Hindlimb muscle (tissue), 1 donor: ENCODE measurements at regions not wholly inside any gene's neighbourhood (a gene's known extent, or its start where the extent isn't known, plus 50 kb on each side); places are given as distances from the start of the nearest gene placed in this dataset.

Experiments
- DNase-seq: peaks from one replicate; pipeline ENCODE4 v3.0.0-alpha.2; 2013

DNA sequence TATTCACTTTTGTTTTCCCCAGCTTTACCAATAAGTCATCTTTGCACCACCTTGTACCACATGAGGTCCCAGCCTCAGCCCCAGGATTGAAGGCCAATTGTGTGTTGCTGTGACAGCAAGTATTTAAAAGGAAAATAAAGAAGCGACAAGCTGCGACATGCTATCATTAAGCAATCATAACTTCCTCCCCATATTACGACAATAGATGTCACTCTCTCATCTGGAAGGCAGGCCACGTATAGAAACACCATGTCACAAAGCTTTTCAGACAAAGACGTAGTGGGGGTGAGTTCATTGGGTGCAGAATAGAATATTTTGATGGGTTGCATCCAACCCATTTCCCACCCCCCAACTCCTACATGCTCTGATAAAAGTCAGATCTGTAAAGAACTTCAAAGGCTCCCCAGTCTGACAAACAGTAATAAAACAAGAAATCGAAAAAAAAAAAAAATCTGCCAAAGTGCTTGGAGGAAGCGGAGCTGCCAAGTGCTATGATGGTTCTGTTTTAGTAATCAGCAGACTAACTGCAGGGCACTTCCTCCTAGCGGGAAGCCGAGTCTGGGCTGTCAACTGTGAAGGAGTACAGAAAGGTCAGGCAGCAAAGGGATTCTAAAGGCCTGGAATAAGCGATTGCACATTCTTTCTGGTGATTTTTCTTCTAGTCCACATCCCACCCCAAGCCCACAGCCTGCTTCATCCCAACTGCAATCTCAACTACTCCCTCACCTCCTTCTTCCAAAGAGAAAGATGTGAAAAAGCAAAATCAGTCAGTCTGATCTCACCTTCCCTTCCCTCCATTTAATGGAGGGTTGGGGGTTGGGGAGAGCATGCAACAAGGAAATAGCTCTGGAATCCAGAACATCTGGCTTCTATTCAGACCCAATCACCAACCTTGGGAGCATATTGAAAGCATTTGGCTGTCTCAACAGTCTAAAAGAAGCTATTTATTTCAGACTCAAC lies 131.4 kb upstream of the UBASH3B start:
- peak; percentile 69 for DNase-seq

DNA sequence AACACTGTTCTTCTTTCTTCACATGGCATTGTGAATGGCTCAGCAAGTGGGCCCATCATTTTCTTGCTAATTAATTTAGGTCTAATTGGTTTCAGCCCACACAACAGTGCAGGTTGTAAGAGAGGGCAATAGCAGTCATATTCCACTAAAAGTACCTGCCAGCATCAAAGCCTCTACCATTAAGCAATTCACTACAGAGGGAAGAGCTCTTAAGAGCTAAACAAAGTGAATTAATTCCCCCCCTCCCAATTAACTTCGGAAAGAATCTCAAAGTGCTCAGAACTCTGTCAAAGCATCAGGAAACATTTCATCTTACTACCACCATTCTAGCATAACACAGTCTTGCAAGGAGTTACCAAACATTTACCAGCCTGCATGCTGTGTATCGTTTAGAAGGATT lies 133.9 kb upstream of the UBASH3B start:
- DNase-seq, result no peak

DNA sequence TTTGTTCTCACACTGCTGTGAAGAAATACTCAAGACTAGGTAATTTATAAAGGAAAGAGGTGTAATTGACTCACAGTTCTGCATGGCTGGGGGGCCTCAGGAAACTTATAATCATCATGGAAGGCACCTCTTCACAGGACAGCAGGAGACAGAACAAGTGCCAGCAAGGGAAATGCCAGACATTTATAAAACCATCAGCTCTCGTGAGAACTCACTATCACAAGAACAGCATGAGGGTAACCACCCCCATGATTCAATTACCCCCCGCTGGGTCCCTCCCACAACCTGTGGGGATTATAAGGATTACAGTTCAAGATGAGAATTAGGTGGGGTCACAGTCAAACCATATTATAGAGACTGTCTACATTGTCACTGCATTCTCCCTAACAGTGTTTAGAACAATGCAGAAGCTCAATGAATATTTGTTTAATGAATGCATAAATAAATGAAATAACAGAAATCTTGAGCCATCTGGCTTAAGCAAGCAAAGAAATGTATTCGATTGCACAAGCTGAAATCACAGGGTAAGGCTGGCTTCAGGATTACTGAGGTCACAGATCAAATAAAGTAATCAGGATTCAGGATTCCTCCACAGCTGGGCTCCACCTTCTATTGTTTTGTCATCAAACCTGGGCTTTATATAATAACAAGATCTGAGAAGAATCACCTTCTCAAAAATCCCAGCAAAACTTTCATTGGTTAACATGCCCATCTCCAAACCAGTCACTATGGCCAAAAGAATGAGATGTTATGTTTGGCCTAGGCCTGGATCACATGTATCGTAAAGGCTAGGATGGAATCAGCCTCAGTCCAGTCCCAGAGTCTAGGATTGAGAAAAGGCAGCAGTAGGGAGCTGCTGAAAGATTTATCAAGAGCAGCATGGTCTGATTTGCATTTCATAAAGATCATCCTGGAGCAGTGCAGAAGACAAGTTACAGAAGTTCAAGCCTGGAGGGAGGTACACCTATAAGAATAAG lies 137.8 kb upstream of the UBASH3B start:
- no peak for DNase-seq

DNA sequence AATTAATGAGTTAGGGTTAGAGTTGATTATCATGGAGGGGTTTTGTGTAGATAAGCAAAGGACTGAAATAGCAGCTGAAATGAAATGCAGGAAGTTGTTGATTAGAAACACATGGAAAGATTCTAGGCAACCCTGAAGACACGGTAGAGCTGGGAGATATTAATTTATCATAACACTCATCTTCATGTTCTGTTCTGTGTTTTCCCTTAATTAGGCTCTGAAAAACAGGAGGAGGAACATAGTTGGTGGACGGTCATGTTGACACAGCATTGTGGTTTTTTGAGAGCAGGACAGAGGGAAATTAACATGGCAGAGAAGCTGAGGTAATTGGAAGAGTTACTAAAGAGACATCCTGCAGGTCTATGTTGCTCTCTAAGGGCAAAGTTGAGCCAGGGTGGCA lies 138.8 kb upstream of the UBASH3B start:
- no peak for DNase-seq

DNA sequence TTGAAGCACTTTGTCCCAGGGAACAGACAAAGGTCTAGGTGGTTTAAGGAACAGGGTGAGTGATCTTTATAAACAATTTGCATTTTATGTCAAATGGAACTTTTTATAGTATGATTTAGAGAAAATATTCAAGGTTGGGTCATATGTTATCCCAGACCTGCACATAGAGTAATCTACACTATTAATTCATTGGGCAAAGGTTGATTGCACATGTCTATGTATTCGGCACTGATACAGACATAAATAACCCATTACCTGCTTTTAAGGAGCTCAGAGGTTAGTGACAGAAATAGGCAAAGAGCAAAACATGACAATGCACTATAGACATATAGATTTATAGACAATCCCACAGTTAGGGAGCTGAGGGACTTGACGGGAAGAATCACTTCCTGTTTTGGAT lies 141.5 kb upstream of the UBASH3B start:
- no peak for DNase-seq

DNA sequence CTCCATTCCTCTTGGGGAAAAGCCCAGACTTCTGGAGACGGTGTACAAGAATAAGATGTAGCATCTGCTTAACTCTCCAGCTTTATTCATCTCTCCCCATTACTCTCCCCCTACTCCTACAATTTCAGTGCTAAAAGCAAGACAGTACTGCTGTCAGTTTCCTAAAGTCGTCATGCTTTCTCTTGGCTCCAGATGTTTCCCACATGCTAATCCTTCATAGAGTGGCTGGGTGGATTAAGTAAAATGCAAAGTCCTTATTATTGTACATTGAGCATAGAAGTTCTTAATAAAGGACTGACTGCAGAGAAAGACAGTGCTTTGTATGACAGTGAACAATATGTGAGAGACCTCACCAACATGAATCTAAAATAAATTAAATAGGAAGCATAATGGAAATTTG lies 142.2 kb upstream of the UBASH3B start:
- DNase-seq, result no peak

DNA sequence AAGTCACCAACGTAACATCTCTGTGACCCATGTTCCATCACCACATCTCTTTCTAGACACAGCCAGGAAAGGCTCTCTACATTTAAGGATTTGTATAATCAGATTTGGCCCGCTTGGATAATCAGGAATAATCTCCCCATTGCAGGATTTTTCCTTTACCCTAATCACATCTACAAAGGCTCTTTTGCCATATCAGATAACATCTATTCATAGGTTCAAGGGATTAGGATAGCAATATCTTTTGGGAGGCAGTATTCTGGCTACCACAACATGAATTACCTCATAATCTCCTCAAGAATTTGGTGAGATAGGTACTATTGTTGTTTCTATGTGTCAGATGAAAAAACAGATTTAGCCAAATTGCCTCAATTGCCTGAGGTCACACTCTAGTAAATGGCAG lies 142.8 kb upstream of the UBASH3B start:
- DNase-seq, result no peak

DNA sequence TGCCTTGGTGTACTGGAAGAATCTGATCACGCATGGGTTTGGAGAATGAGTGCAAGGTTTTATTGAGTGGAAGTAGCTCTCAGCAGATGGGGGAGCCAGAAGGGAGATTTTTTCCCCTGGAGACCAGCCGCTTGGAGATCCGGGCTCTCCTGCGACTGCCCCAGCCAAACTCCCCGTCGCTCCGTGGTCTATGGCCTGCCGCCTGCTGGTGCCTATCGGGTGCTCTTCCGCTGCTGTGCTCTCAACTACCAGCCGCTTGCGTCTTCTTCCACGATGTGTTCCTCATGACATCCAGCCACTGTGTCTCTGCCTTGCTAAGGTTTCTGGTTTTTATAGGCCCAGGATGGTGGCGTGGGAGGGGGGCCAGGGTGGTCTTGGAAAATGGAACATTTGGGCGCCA lies 145.6 kb upstream of the UBASH3B start:
- no peak for DNase-seq

DNA sequence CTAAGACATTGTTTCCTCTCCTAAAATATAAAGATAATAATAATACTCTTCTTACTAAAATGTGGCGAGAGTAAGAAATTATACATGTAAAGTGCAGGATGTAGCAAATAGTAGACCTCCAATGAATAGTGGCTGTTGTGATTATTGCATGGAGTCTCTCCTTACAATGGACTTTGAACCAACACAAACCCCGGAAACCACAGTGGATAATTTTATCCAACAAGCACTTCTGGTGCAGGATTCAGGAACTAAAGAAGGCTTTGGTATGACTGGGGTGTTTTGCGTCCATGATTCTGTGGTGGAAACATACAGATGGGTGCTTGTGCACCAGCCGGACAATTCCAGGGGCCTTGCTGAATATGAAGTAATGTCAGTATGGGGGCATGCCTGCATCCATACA lies 146.4 kb upstream of the UBASH3B start:
- no peak for DNase-seq

DNA sequence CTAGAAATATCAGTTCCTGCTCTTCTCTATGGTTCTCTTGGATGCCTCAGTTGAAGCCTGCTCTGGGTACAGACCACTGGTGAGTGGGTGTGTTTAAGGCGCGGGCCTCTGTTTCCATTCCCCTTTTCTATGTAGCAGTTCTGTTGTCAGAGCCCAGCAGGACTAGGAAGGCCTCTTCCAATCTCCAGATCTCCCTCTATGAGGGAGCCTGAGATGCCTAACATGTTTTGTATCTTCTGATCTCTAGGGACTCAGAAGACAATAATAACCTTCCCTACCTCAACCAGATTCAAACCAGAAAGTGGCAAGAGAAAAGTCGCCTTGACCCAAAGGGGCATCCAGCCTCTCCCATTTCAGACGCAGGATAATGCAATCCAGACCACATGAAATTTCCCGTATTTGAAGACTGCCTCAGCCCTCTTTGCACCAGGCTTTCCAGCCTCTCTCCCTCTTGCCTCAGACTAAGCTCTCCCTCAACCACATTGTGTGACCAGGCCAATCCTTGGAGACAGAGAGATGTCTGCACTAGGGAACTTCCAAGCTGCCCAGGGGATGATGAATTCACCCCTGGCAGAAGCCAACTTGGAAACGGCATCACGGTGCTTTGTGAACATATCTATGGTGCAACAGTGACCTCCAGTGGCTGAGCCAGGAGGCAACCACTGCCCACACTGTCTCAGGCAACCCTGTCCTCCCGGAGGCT lies 150.1 kb upstream of the UBASH3B start:
- peak; percentile 85 for DNase-seq

DNA sequence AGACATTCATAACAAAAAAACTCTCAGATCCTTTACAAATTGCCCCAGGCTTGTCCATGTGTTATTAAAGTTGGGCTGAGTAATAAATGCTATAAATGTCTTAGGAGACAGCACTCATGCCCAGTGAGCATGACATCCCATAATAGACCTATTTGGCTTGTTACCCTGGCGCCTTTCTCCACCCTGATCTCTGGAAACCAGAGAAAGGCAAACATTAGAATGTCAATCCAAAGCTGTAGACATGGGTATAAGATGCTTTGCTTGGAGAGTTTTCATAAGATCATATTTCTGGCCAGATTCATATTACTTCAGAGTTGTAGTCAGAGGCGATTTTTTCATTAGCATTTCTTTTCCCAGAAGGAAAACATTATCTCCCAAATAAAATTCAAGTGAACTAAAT lies 161.3 kb upstream of the UBASH3B start:
- peak; percentile 9 for DNase-seq

DNA sequence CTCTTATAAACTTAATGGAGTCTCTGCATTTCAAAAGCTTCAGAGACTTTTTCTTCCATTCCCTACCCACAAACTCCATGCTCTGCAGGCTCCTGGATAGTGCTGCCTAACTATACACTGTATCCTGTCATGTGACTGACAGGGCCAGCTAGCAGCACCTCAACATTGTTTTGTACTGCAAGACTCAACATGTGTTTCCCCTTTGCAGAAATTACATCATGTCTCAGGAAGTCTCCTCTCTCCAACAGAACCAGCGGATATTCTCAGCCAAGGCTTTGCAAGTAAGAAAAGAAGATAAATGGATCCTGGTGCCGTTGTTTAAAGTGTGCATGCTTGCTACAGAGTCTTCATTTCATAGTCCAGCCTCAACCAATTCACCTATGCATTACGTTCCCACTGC lies 164.0 kb upstream of the UBASH3B start:
- DNase-seq, result peak; percentile 60

DNA sequence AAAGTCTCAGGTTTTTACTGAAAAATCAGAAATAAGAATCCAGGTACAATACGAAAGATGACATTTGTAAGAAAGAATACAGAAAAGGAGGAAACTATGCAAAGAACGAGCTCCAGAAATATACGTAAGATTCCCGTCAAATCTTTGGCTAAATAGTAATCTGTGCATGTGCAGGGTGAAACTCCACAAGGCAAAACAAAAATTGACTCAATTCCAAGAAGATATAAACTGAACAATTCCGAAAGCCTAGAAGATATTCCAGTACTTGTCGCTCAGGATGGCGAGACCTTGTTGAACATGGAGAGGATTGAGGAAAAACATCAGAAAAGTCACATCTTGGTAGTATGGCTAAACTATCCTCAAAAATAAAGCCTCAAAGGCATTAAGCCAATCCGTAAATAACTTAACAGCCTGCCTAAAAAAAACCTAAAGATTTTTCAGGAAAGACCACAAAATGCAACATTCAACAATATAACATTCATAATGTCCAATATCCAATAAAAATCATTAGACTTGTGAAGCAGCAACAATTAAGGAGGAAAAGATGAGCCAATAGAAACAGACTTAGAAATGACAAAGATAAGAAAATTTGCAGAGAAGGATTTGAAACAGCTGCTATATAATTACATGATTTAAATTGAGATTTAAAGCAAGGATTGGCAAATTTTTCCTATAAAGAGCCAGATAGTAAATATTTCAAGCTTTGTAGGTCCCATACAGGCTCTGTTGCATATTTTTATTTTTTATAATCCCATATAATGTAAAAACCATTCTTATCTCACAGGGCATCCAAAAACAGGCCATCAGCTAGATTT lies 166.4 kb upstream of the UBASH3B start:
- no peak for DNase-seq

DNA sequence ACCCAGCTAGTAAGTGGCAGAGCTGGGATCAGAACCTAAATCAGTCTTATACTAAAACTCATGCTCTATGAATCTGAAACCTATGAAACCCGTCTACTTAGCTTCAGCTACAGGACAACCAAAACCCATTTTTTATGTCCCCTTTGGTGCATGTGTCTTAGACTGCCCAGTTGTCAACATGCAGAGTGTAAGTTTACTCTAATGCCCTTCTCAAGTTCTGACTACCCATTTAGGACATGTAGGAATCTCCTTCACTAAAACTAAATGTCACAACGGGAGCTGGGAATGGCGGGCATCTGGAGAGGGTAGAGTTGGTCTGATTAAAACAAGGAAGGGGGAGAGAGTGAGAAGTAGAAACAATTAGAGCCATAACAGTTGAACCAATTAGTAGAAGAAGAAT lies 167.9 kb upstream of the UBASH3B start:
- no peak for DNase-seq

DNA sequence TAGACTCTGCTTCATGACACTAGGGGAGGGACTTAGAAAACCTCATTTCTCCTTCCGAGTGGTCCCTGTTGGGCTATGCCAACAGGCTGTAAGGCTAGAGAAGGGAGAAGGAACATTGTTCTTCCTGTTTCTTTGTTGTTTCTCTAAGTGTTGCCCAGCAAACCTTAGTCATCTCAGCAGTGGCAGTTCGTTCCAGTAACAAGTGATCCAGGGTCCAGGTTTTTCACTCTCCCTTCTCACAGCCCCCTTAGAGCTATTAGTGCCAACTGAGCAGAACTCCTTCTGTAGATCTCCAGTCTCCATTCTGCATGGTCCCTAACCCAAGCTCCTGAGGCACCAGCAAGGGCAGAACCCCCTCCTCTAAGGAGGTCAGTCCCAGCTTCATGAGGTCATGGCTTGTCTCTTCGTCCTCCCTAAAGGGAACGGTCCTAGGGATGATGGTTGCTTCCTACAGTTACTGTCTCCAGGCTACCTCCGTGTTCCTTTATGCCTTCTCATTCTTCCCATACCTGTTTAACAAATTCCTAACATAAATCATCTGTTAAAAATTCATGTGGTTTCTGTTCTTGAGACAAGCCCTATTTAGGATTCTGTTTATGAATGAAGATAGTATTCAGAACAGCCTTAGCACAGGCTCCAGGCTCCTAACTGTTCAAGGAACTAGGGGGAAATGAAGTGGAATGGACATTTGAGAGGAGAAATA lies 168.6 kb upstream of the UBASH3B start:
- no peak for DNase-seq

DNA sequence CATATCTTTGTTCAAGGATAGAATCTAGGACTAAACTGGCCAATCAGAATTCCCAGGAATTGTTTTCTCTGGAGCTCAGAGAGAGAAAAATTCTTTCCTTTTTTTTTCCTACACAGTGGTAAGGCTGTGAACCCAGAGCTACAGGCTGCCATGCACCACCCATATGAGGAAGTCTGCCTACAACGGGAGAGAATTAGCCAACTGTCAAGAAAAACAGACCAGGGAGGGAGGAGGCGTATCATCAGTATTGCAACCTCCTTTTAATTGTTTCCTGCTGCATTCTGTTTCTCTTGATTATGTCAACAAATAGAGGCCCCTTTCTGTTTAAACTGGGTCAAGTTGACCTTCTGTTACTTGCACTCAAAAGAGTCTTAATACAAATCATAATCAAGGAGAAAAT lies 176.5 kb upstream of the UBASH3B start:
- no peak for DNase-seq

DNA sequence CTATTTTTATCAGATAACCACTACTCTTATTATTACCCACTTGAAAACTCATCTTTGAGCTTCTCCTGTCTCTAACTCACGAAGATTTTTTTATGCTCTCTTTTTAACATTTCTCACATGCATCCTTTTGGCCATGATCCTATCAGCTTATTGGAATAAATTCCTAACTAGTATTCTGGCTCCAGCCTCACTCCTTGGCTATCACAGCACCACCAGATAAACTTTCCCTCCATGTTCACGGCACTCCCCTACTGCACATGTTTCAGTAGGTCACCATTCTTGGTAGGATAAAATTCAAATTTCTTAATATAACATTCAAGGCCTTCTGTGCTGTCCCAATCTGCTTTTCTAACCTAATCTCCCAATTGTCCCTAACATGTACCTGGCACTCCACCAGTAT lies 186.6 kb upstream of the UBASH3B start:
- DNase-seq, result no peak

DNA sequence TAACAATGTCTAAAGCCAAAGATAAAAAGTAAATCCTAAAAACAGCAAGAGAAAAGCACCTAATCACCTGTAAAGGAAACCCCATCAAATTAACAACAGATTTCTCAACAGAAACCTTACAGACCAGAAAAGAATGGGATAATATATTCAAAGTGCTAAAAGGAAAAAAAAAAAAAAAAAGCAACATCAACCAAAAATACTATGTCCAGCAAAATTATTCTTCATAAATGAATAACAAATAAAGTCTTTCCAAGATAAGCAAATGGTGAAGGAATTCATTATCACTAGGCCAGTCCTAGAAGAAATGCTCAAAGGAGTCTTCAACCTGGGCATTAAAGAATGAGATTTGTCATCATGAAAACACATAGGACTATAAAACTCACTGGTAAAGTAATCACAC lies 192.0 kb upstream of the UBASH3B start:
- no peak for DNase-seq

DNA sequence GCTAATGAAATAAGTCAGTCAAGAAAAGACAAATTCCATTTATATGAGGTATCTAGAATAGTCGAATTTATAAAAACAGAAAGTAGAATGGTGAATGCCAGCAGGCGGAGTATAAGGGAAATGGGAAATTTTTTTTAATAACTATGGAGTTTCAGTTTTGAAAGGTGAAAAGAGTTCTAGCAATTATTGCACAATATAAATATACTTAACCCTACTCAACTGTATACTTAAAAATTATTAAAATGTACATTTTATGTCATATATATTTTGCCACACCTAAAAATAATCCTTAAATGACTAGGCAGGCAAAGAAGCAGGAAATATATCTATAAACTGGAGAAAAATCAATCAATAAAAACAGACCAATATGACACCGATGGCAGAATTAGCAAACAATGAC lies 196.5 kb upstream of the UBASH3B start:
- no peak for DNase-seq

DNA sequence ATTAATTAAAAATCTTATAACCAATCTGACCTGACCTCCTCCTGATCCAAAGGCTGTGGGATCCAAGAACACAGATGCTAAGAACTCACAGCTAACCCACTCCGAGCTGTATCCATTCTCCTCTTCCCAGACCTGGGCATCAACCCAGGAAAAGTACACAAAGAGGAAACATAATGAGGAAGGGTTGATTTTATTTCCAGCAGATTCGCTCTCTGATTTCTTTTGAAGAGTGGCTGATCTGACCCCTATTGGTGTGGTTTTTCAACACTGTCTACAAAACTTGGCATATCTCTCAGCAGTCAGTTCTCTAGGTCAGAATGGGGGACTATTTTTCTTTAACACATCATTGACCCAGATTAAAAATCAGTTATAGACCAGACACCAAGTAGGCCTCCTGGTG lies 201.9 kb upstream of the UBASH3B start:
- peak; percentile 49 for DNase-seq

DNA sequence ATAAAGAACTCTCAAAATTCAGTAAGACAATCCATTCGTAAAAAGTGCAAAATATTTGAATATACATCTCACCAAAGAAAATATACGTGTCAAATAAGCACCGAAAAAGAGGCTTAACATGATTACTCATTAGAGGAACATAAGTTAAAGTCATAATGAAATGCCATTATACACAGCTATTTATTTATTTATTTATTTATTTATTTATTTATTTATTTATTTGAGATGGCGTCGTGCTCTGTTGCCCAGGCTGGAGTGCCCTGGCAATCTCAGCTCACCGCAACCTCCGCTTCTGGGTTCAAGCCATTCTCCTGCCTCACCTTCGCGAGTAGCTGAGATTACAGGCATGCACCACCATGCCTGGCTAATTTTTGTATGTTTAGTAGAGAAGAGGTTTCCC lies 203.6 kb upstream of the UBASH3B start:
- no peak for DNase-seq
